NB4 (cell line): ENCODE measurements at regions not wholly inside any gene's neighbourhood (a gene's known extent, or its start where the extent isn't known, plus 50 kb on each side); places are given as distances from the start of the nearest gene placed in this dataset.

Source experiments
- MAX ChIP-seq: IDR thresholded peaks from 2 replicates; pipeline ENCODE4 v1.6.1; 2011; ENCODE audit warnings: low read depth, low read length
- MYC ChIP-seq: IDR thresholded peaks from 2 replicates; pipeline ENCODE4 v1.6.1; 2011; ENCODE audit warnings: low read depth, low read length
- POLR2A ChIP-seq: IDR thresholded peaks from 2 replicates; pipeline ENCODE4 v1.6.1; 2011; ENCODE audit warnings: mild to moderate bottlenecking; ENCODE audit not compliant: insufficient read length; ENCODE audit errors: extremely low read depth
- TF ChIP-seq, protein P1 (sequence below): IDR thresholded peaks from one replicate; pipeline ENCODE4 v1.5.1; 2012; ENCODE audit warnings: low read depth, low read length

GRCh38 chr10:108598320-108598695 is 1325.0 kb downstream of the XPNPEP1 start:
- TF ChIP-seq, protein P1, sequence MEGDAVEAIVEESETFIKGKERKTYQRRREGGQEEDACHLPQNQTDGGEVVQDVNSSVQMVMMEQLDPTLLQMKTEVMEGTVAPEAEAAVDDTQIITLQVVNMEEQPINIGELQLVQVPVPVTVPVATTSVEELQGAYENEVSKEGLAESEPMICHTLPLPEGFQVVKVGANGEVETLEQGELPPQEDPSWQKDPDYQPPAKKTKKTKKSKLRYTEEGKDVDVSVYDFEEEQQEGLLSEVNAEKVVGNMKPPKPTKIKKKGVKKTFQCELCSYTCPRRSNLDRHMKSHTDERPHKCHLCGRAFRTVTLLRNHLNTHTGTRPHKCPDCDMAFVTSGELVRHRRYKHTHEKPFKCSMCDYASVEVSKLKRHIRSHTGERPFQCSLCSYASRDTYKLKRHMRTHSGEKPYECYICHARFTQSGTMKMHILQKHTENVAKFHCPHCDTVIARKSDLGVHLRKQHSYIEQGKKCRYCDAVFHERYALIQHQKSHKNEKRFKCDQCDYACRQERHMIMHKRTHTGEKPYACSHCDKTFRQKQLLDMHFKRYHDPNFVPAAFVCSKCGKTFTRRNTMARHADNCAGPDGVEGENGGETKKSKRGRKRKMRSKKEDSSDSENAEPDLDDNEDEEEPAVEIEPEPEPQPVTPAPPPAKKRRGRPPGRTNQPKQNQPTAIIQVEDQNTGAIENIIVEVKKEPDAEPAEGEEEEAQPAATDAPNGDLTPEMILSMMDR = no peak
- no peak for TF ChIP-seq MAX
- no peak for TF ChIP-seq POLR2A
- no peak for TF ChIP-seq MYC
